Vagina (tissue), 2 donors: ENCODE measurements at regions not wholly inside any gene's neighbourhood (a gene's known extent, or its start where the extent isn't known, plus 50 kb on each side); places are given as distances from the start of the nearest gene placed in this dataset.

Source experiments
- CTCF ChIP-seq, 3 experiments: fragments of 450-650 bp in 2 of 3; fragments of 200-600 bp in 1 of 3; sonication (generic) in 1 of 3; IDR thresholded peaks; one replicate each; pipeline ENCODE4 v1.5.1; 2017 to 2019; ENCODE audit warnings: antibody characterized with exemption in 3 of 3, mild to moderate bottlenecking in 2 of 3, moderate library complexity in 2 of 3
- POLR2A ChIP-seq, 2 donors: fragments of 450-650 bp; IDR thresholded peaks; one replicate each; pipeline ENCODE4 v1.6.1; 2017; ENCODE audit warnings: antibody characterized with exemption in 2 of 2, mild to moderate bottlenecking in 2 of 2, moderate library complexity in 2 of 2
- POLR2AphosphoS5 ChIP-seq, 2 donors: sonication (generic); formaldehyde crosslinking; IDR thresholded peaks; one replicate each; pipeline ENCODE4 v1.9.0; 2017; ENCODE audit warnings: antibody characterized with exemption in 2 of 2, mild to moderate bottlenecking in 2 of 2, low read depth in 1 of 2; ENCODE audit not compliant: insufficient read depth in 1 of 2

- TF ChIP-seq CTCF (IDR thresholded peaks at IDR 0.05) (no peak), POLR2A (IDR thresholded peaks at IDR 0.05) (no peak), POLR2AphosphoS5 (IDR thresholded peaks at IDR 0.05; ENCODE audit: insufficient read depth in 1 of 2, low read depth in 1 of 2) (no peak)
Measured at GRCh38 chr2:59690849-59691248, 862.6 kb downstream of the BCL11A start.
